GM18511 (cell line): ENCODE measurements at regions not wholly inside any gene's neighbourhood (a gene's known extent, or its start where the extent isn't known, plus 50 kb on each side); places are given as distances from the start of the nearest gene placed in this dataset.
"Not testable (repeated sequence)": the region's sequence is repeated elsewhere in the genome, so short reads cannot be mapped to it uniquely, and the experiment has no call there.

Experiments used
- ATAC-seq: cut with Tn5 transposase; IDR thresholded peaks from one replicate; pipeline ENCODE4 v1.9.1; 2021; ENCODE audit warnings: mild to moderate bottlenecking, moderate library complexity; ENCODE audit not compliant: unreplicated experiment

DNA sequence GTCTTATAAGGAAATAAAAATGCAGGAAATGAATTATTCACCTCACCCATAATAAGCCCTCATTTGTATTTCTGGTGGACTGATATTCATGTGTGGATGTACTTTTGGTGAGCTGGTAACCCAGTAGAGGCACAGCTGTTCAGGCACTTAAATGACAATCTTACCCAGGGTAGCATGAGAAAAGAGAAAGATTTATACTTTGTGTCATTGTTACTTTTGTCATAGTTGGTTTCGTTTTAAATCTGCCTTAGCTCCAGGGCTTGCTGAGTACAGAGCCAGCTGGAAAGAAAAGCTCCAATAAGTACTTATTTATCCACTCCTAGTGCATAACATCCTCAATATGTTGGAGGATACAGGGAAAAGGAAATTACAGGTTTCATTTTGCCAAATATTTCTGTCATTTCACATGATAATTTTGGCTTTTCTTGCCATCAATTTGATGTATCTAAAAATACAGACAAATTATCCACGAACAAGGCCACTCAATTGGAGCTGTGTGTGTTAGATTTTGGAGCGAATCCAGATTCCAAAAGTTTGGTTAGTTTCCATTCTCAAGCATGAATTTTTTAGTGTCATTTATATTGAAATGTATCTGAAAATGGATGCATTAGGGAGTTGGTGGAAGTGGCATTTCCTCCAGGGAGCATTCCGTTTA lies 1276.1 kb upstream of the FAM98A start:
- ATAC-seq, result no peak

DNA sequence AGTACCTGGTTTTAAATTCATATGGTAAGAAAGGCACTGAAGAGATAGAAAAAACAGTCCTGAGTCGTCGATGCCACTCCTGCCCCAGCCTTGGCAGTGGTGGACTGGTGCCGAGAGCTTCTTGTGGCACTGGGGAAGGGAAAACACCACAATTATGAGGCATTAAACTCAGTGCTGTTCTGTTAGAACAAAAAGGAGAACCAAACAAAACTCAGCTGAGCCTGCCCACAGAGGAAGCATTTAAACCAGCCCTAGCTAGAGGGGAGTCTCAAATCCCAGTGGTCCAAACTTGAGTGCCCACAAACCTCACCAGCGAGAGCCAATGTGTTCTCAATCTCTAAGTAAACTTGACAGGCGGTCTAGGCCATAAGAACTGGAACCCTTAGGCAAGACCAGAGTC lies 1254.5 kb upstream of the FAM98A start:
- no peak for ATAC-seq

DNA sequence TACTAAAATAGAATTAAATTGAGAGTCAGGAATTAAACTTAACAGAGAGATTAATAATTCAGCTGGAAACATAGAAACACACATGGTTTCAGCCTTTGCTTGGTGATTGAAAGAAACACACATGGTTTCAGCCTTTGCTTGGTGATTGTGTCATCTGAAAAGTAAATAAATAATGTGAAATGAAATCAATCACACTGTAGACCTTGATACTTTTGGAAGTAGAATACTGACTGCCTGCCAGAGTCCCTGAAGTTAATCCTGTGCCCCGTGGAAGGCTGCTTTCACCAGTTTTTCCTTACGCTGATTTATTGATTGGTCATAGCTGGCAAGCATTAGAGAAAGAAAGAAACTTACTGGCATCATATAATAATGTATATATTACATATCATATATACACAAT lies 1252.7 kb upstream of the FAM98A start:
- no peak for ATAC-seq

DNA sequence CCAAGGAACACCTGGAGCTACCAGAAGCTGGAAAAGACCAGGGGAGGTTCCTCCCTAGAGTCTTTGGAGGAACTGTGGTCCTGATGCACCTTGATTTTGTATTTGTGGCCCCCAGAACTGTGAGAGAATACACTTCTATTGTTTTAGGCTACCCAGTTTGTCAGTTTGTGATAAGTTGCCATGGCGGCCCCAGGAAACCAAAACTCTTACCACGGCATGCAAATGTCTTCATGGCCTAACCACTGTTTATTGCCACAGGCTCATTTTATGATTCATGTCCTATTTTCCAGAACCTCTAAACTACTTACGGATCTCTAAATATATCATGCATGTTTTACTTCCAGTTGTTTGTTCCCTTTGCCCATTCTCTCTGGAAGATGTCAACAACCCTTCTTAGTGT lies 1250.7 kb upstream of the FAM98A start:
- ATAC-seq, result no peak

DNA sequence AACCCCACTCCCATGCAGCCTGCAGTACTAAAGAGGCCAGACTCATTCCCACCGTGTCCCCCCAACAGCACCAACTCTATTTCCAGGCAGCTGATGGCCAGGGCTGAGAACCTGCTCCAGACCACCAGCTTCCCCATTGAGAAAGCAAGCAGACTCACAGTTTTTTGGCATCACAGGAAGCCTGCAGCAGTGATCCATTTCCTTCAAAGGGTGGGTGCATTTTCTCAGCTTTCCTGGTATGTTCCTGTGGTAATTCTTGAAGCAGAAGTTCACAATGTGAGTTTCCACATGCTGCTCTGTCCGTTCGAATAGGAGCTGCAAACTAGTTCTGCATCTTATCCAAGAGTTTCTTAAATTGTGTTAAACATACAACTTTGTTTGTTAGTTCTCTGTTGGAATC lies 1249.6 kb upstream of the FAM98A start:
- no peak for ATAC-seq

DNA sequence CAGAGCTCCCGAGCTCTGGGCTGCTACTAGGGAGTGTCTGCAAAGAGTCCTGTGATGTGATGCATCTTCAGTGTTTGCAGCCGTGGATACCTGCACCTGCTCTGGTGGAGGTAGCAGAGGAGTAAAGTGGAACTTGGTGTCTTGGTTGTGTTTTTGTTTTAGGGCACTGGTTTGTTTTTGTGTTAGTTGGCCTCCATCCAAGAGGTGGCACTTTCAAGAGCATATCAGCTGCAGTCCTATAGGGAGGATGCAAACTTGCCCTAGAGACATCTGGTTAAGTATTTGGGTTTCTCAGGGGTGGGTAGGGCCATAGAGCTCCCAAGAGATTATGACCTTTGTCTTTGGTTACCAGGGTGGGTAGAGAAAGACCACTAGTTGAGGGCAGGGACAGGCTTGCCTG lies 1249.0 kb upstream of the FAM98A start:
- ATAC-seq, result no peak

DNA sequence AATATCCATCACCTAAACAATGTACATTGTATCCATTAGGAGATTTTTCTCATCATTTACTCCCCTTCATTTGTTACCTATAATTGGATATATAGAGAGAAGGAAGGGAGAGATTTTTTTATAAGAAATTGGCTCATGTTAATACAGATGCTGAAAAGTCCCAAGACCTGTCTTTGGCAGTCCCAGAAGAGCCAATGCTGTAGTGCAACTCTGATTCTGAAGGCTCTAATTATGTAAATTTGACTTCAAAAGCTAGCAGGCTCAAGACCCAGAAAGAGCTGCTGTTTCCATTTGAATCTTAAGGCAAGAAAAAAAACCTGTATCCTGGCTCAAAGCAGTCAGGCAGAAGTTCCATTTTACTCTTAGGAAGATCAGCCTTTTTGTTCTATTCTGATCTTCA lies 1245.5 kb upstream of the FAM98A start:
- ATAC-seq, result no peak

DNA sequence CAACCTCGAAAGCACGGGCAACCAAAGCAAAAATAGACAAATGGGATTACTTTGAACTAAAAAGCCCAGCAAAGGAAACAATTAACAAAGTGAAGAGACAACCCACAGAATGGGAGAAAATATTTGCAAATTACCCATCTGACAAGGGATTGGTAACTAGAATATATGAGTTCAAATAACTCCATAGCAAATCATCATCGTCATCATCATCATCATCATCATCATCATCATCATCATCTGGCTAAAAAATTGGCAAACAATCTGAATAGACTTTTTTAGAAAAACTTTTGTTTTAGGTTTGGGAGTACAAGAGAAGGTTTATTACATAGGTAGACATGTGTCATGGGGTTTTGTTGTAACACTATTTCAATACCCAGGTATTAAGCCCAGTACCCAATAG lies 1239.3 kb upstream of the FAM98A start:
- no peak for ATAC-seq

DNA sequence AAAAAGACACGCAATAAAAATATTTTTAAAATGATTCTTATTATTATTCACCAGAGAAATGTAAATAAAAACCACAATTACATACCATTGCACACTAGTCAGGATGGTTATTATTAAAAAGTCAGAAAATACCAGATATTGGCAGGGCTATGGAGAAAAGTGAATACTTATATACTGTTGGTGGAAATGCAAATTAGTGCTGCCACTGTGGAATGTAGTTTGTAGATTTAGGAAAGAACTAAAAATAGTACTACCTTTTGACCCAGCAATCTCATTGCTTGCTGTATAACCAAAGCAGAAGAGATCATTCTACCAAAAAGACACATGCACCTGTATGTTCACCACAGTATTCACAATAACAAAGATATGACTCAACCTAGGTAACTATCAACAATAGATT lies 1237.3 kb upstream of the FAM98A start:
- ATAC-seq, result no peak

DNA sequence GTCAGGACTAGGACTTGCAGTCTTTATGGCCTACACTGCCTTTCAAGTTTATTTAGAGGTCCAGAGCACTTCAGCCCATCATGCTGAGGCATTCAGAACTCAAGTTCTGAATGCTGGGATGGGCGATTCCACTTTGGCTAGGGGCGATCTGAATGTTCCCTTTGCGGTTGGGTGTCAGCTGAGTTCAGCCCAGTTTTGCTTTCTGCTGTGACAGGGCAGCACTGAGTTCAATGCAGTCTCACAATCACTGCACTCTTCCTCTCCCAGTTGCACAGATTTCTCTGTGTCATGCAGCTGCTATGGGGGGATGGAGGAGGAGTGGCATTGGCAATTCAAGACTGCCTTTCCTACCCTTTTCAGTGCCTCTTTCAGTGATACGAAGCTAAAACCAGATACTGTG lies 1232.0 kb upstream of the FAM98A start:
- ATAC-seq, result no peak

DNA sequence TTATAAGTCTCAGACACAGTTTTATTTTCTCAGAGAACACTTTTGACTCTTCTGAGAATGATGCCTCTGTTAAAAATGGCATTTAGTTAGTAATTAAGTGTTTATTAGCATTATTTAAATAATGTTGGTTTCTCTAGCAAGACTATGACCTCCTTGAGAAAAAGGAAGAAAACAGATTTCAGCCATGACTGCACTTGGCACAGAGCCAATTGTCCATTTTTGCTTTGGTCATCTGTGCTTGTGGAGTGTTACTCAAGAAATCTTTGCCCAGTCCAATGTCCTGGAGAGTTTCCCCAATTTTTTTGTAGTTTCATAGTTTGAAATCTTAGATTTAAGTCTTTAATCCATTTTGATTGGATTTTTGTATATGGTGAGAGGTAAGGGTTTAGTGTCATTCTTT lies 1229.4 kb upstream of the FAM98A start:
- no peak for ATAC-seq

DNA sequence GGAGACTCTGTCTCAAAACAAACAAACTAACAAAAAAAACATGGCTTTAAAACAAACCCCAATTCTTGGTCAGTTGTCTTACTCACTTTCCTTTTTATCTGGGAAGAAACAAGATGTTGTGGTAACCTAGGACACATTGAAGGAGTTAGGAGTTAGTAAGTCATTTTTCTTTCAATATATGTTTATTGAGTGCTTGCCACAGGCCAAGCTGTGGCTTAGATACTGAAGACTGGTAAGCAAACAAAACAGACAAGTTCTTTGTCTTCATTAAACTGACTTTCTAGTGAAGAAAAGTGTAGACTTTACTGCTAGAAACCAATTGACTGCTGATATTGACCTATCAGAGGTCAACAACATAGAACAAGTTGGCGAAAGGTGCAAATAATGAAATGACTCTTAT lies 1228.3 kb upstream of the FAM98A start:
- ATAC-seq, result no peak

DNA sequence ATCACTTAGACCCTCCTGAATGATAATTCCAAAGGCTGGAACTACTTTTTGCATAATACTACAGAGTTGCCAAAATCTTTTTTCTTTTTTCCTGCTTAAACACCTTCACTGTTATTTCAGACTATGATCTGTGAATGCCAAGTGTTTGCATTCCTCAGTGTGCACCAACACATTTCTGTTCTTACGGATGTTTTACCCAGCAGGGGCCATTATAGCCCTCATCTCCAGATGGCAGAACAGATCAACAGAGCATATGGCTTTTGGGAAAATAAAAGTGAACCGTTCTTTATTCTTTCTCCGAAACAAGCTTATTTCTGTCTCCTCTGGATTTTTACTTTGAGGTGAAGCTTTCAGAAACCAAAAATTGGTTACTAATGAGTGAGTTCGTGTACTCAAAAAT lies 1226.6 kb upstream of the FAM98A start:
- no peak for ATAC-seq

DNA sequence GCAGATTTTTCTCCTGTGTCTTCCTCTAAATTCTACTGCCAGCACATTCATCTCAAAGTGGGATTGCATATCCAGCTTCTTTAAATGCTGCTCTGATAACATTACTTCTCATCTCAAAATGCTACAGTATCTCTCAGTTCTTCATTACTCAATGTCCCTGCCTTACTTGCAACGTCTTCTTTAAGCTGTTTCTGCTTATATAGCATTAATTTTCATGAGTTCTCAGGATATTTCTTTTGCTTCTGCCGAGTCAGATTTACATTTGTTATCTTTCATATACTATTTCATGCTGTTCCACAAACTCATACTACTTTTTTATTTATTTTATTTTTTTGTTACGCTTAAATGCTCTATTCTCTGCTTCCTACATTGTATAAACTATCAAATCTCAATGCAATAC lies 1223.5 kb upstream of the FAM98A start:
- no peak for ATAC-seq

DNA sequence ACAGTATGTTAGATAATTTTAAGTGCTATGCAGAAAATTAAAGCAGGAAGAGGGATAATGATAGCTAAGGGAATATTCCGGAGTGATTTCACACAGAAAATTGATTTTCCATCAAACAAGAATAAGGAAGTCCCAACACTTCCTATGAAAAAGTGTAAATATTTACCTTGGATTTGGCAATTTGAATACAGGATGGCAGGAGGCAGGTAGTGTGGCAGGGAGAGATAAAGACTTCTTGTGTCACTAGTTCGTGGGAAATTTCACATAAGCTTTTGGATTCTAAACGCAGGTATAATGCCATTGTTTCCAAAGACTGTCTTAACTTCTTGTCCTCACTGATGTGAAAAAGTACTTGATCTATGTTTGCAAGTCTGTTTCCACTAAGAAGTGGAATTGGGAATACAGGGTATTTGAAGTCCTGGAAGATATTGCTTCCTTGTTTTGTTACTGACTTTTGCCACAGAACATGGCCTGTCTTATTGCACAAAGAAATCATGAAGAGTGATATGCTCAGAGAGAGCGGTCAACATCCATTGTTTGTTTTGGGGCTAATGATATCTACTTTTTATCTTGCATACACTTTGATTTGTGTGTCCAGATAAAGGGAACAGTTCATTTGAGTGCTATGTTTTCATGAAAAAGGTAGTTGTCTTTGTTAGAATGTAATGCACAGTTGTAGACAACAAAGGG lies 1216.1 kb upstream of the FAM98A start:
- no peak for ATAC-seq

DNA sequence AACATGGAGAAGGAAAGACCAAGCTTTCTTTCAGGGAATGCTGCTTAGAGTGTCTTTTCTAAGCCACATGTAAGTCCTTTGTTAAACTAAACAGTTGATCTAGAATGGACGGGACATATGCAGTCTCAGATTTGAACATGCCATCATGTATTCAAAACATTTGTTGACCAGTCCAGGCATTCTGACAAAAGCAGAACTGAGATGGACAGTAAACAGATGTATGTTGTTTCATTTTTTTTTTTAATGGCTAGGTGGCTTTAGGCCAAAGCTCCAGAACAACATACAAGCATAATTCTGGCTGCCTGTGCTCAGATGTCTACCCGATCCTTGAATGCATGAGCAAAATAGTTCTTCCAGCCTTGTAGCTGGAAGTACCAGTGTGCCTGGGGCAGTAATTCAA lies 1211.4 kb upstream of the FAM98A start:
- ATAC-seq, result no peak

DNA sequence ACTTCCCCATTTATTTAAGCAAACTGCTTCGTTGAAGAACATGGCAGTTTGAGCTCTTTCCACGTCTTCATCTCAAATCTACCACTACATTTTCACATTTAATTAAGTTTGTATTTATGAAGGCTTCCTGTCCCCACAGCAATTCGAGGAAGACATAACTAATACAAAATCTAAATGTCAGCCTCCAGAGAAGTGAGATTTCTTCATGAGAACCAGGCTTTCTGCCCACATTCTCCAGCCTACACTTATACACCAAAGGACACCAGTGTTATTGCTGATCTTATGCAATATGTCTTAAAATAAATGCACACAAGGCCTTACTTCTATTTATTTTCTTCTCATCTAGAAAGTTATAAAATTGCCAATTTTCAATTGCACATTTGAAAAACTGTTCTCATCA lies 1209.3 kb upstream of the FAM98A start:
- ATAC-seq, result no peak

DNA sequence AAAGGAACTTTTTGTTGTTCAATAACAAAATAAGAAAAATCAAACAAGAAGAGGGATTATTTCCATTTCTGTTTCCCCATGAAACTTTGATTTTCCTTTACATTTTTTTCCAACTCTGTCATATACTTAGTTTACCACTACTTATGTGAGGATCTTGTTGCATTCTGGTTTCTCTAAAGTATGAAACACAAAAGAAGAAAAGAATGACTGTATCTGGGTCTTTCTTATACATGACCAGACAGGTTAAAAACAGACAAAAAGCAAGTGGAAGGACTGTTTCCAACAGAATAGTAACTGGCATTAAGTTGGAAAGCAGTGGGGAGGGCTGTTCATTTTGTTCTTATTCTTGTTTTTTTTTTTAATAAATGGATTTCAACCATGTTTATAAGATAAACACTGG lies 1207.8 kb upstream of the FAM98A start:
- ATAC-seq, result no peak

DNA sequence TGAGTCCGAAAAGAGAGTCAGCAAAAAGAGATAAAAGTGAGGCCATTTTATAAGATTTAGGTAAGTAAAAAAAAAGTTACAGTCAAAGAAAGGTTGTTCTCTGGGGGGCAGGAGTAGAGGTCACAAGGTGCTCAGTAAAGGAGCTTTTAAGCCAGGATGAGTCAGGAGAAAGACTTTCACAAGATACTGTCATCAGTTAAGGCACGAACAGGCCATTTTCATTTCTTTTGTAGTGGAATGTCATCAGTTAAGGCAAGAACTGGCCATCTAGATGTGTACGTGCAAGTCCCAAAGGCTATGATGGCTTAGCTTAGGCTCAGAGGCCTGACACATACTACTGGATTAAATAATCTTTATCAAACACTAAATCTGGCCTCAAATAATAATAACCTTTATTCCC lies 1207.3 kb upstream of the FAM98A start:
- ATAC-seq, result no peak

DNA sequence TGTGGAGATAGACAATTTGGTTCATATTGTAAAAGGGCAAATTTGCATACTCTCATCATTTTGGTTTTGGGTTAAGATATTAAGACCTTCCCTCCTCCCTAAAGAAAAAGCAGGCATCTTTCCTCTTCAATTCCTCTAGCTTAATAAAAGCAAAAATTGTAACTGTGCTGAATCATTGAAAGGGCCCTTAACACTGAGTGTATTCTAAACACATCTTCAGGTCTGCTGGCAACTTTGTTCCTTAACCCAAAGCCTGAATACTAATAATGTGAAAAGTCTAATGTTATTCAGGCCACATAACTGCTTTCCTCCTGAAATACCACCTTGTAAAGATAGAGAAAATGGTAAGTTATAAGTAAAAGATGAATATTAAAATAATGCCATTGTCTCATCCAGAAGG lies 1200.5 kb upstream of the FAM98A start:
- ATAC-seq, result no peak

DNA sequence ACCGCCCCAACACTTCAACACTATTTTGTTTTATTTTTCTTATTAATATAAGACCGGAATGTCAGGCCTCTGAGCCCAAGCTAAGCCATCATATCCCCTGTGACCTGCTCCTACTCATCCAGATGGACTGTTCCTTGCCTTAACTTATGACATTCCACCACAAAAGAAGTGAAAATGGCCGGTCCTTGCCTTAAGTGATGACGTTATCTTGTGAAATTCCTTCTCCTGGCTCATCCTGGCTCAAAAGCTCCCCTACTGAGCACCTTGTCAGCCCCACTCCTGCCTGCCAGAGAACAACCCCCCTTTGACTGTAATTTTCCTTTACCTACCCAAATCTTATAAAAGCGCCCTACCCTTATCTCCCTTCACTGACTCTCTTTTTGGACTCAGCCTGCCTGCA lies 1196.5 kb upstream of the FAM98A start:
- not testable (repeated sequence) for ATAC-seq

DNA sequence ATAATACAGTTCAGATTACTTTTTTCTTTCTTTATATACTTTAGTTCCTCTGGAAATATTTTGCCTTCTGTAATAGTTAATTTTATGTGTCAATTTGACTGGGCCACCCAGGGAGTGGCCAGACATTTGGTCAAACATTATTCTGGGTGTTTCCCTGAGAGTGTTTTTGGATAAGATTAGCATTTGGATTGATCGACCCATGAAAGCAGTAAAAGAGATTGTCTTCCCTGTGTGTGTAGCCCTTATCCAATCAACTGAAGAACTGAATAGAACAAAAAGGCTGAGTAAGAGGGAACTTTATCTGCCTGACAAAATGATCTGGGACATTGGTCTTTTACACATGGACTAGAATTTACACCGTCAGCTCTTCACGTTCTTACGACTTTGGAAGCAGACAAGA lies 1190.1 kb upstream of the FAM98A start:
- no peak for ATAC-seq

DNA sequence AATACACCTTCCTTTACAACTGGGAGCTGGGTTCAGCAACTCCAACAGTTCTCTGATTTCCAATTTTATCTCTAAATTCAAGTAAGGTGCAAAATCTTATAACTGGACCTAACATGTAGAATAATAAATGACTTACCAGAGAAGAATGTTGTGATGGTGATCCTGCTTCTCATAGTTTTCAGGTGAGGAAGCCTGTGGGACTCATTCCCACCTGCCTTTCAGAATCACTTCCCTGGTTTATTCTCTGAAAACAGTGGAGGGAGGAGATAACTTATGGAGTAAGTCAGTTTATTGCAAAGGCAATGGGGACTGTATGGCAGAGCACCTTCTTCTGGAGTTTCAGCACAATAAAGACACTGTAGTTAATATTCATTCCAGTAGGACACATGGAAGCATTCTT lies 1188.2 kb upstream of the FAM98A start:
- no peak for ATAC-seq
